HepG2 (cell line): ENCODE measurements at regions not wholly inside any gene's neighbourhood (a gene's known extent, or its start where the extent isn't known, plus 50 kb on each side); places are given as distances from the start of the nearest gene placed in this dataset.

Source experiments
- GABPA ChIP-seq, 2 experiments: IDR thresholded peaks; 2 replicates each; pipeline ENCODE4 v1.6.1; 2011 to 2016; ENCODE audit warnings: low read depth in 2 of 2, low read length in 1 of 2, missing biosample characterization in 1 of 2, missing genetic modification characterization in 1 of 2
- NR3C1 ChIP-seq: sonication (generic); formaldehyde crosslinking; IDR thresholded peaks from 2 replicates; pipeline ENCODE4 v1.4.0; 2020; ENCODE audit warnings: missing genetic modification reagents
- PCBP1 ChIP-seq: fragments of 200-400 bp; formaldehyde crosslinking; IDR thresholded peaks from 2 replicates; pipeline ENCODE4 v1.6.1; 2017; ENCODE audit warnings: mild to moderate bottlenecking, low read depth, low read length, borderline replicate concordance
- POLR2A ChIP-seq, 2 experiments: IDR thresholded peaks; 2 replicates each; pipeline ENCODE4 v1.6.1; 2011; ENCODE audit warnings: low read depth in 2 of 2, low read length in 2 of 2, mild to moderate bottlenecking in 1 of 2, moderate library complexity in 1 of 2; ENCODE audit not compliant: insufficient read depth in 1 of 2
- POLR2AphosphoS2 ChIP-seq: IDR thresholded peaks from 2 replicates; pipeline ENCODE4 v1.6.1; 2011; ENCODE audit warnings: low read depth, low read length, improper control_type of control experiment
- TF ChIP-seq, protein P1 (sequence below): sonication (generic); formaldehyde crosslinking; conservative IDR thresholded peaks from 2 replicates; pipeline ENCODE4 v1.8.1; 2023; ENCODE audit warnings: missing genetic modification reagents
- TF ChIP-seq, protein P2 (sequence below): sonication (generic); formaldehyde crosslinking; IDR thresholded peaks from 2 replicates; pipeline ENCODE4 v1.4.0; 2020; ENCODE audit warnings: low read depth, mild to moderate bottlenecking, missing genetic modification reagents

DNA sequence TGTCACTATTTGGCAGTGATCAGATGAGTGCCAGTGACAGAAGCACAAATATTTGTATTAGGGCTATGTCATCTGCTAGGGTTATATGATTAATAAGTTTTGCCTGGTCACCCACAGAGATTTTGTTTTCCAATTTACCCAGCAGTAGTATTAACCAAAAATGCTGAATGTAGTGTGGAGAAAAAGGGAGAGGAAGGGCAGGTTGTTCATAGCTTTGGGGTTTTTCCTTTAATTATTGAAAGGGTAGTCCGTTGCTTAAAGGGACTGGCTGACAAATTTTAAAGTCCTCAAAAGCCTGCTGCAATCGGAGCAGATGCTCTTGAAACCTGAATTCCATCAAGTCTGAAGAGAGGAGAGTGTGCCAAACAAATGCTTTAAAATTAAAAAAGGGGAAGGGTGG, 237.9 kb upstream of the CCDC196 start:
- TF ChIP-seq, protein P1, sequence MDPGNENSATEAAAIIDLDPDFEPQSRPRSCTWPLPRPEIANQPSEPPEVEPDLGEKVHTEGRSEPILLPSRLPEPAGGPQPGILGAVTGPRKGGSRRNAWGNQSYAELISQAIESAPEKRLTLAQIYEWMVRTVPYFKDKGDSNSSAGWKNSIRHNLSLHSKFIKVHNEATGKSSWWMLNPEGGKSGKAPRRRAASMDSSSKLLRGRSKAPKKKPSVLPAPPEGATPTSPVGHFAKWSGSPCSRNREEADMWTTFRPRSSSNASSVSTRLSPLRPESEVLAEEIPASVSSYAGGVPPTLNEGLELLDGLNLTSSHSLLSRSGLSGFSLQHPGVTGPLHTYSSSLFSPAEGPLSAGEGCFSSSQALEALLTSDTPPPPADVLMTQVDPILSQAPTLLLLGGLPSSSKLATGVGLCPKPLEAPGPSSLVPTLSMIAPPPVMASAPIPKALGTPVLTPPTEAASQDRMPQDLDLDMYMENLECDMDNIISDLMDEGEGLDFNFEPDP (CRISPR knock-in tag) = no peak
- TF ChIP-seq PCBP1 (no peak), GABPA (IDR thresholded peaks at IDR 0.05; ENCODE audit: low read depth, low read length) (no peak), GABPA (CRISPR knock-in tag; IDR thresholded peaks at IDR 0.05; ENCODE audit: low read depth) (no peak), POLR2A (IDR thresholded peaks at IDR 0.05; ENCODE audit: insufficient read depth in 1 of 2, low read depth in 2 of 2, low read length in 2 of 2) (no peak), NR3C1 (CRISPR knock-in tag) (no peak), POLR2AphosphoS2 (no peak)
- TF ChIP-seq, protein P2, sequence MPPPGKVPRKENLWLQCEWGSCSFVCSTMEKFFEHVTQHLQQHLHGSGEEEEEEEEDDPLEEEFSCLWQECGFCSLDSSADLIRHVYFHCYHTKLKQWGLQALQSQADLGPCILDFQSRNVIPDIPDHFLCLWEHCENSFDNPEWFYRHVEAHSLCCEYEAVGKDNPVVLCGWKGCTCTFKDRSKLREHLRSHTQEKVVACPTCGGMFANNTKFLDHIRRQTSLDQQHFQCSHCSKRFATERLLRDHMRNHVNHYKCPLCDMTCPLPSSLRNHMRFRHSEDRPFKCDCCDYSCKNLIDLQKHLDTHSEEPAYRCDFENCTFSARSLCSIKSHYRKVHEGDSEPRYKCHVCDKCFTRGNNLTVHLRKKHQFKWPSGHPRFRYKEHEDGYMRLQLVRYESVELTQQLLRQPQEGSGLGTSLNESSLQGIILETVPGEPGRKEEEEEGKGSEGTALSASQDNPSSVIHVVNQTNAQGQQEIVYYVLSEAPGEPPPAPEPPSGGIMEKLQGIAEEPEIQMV = no peak
